ENCODE measurements at regions not wholly inside any gene's neighbourhood (a gene's known extent, or its start where the extent isn't known, plus 50 kb on each side); places are given as distances from the start of the nearest gene placed in this dataset.

DNA sequence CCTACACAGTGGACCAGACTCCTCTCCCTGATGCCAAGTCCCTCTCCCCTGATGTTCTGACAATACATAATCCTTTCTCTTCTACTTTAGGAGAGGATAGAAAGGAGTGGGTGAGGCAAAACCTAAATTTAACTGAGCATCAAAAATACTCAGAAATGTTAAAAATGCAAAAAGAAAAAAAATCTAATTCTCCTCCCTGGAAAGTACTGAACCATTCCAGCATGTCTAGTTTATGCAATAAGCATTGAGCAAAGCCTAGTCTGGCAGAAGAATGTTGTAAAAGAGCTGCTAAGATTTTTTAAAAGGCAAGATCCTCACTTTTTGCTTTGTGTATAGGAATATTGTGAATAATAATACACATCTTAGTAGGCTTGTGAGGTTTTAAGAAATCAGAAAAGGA lies 116.6 kb upstream of the STXBP5 start:
- DNase-seq: no peak

DNA sequence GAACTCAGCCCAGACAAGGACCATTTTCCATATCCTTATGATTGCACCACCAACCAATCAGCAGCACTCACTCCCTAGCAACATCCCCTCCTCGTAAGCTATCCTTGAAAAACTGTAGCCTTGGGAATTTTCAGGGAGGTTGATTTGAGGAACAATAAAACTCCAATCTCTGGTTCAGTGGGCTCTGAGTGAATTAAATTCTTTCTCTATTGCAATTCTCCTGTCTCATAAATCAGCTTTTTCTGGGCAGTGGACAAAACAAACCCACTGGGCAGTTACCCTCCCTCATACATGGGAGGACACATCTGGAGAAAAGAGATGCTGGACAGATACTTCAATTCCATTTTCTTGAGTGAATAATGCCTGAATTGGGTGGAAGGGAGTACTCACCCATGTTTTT lies 115.4 kb upstream of the STXBP5 start:
- DNase-seq: no peak

DNA sequence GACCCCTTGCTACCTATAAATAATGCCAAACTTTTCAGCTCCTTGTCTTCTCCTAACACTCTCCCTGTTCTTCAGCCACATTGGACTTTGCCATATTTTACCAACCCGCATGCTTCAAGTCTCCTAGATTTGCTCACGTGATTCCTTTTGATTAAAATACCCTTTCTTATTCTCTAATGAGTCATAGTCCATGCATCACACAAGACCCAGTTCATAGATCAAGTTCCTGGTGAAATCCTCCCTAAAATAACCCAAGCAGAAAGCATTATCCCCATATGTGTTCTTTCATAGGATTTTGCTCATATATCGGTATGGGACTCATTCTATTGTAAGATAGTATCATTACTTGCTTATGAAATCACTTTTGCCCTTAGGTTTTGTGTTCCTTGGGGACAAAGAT lies 108.9 kb upstream of the STXBP5 start:
- no peak for DNase-seq

DNA sequence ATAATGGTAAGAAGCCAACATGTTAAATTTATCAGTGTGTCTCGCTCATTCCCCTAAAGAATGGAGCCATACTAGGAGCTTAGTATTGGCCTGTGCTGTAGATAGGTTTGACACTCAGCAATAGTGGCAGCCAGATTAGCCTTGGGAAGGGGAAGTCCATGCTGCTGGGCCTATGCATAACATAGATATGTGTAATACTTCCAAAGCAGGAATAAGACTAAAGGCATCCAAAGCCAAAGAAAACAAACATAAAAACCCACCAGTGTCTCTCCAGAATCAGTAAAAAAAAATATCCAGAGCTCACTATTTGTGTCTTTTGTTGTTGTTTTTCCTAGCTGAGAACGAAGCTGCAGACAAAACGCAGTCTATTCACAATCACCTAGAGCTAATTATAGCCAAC lies 104.2 kb upstream of the STXBP5 start:
- DNase-seq: no peak

DNA sequence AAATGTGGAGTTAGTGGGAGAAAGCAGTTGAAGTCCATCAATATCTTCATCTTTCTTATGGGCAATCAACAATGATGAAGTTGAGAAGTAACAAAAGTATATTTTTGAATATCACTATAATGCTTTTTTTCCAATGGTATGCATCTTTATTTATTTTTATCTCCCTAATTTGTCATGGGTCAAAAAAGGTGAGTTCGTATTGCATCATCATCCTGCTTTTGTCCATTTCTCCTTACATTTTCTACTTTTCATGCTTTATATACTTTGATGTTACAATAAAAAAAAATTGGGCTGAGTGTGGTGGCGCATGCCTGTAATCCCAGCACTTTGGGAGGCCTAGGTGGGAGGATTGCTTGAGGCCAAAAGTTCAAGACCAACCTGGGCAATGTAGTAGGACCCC lies 101.2 kb upstream of the STXBP5 start:
- DNase-seq: no peak

DNA sequence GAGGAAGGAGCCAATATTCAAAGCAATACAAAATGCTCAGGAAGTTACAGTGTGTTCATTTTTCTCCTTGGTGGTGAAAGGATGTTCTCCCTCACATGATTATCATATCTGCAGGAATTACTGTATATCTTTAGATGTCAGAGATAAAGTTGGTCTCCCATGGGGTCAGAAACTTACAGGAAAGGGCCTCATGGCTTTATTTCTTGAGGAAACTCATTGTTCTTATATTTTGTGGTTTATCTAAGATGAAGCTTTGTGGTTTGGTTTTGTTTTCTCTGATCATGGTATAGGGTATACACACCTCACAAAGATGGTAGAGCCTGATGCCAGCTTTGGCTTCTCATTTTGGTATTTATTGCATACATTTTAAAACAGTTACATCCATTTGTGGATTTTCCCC lies 100.5 kb upstream of the STXBP5 start:
- no peak for DNase-seq

DNA sequence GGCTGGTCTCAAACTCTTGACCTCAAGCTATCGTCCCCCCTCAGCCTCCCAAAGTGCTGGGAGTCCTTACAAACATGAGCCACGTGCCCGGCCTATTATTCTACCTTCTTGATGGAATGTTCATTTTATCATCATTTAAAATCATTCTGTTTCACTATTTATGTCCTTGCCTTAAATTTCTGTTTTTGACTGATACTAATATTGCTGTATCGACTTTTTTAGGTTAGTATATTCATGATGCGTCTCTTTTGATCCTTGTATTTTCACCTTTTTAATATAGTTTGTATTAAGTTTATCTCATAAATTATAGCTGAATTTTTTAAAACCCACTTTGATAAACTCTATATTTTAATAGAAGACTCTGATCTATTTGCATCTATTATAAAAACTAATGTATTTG lies 98.4 kb upstream of the STXBP5 start:
- DNase-seq: no peak

DNA sequence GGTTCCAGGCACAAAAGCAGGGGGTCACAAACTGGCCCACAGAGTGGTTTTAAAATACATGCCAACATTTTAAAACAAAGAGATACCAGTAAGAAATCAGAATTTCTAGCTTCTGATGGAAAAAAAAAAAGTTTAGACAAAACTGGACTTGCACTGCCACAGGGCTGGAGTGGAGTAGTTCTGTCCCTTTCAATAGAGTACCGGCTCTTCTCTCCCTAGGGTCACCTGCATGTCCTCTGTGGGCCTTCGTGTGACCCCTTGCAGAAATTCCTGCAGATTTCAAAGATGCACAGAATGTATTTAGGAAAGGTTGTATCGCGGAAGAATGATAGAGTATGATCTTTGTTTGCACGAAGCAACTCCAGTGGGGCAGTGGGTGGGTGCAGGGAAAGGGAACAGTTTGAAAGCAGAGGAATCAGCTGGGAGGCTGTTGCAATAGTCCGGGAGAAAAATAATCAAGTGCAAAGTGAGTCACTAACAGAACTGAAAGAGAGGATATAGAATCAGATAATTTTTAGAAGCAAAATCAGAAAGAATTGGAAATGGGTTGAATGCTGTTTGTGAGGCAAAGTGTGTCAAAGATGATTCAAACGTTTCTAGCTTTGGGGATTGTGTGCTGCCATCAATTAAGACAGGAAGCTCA lies 97.3 kb upstream of the STXBP5 start:
- no peak for DNase-seq

DNA sequence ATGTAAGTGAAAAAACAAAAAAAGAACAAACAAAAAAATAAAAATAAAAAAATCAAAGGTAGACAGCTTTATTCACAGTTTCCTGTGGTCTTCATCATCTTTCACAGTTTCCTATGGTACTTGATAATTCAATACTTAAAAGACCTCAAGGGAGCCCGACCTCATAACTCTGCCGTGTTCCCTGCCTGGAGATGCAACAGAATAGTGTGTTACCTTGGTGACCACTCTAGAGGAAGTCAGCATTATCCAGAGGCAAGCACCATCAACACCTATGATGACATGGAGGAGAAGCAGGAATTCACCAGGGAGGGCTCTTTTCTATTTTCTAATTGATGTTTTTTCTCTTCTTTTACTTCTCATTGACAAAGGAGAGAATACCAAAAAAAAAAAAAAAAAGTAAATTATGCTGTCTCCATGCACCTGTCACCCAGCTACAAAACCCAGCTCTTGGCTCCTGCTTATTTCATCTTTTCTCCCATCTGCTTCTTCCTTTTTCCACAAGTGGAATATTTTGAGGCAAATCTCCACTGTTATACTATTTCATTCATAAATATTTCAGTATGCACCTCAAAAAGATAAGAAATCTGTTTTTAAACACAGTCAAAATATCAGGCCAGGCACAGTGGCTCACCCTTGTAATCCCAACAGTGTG lies 95.8 kb upstream of the STXBP5 start:
- no peak for DNase-seq

DNA sequence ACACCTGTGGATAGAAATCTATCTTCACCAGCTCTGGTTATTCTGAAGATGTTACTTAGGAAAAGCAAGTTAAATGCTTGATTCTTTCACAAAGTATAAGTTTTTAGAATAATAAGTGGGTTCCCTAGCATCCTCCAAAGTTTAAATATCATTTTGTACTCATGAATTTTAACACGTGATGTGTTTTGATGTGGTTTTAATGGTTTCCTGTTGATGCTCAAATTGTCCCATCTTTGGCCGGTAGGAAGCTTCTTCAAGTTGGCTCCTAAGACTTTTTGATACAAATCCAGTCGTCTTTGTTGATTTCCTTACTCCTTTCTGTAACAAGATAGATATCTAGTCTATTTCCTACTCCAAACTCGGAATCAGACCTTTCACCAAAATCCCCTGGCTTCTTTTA lies 94.5 kb upstream of the STXBP5 start:
- DNase-seq: no peak

DNA sequence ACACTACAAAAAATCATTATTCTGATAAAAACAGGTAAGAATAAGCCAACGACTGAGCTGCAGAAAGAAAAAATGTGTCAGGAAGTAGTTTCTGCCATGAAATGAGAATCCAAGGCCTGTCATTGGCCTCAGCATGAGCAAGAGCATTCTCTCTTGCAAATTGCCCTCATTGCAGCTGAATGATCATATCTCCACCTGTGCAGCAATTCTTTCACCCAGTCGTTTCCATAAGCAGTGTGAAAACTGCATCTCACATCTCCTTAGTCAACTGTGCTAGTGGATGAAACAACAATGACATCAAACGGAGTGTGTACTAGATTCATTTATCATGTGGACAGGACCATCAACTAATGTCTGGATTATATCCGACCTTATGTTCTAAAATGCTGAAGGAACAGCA lies 88.2 kb upstream of the STXBP5 start:
- no peak for DNase-seq

DNA sequence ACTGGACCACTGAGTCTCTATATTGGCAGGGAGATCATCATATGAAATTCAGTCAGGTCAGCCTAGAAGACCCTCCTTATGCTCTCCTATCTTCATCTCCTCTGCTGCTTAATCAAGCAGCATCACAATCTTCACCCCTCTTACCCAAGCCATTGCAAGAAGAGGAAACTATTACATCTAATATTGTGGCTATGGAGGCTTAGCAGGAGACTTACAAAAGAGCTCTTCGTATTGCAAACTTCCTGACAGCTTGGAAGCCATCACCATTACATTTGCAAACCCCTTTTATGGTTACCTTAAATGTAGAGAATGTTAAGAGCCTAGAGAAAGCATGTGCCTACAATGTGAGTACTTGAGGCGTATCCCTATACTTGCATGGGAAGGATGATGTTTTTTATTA lies 87.2 kb upstream of the STXBP5 start:
- DNase-seq: no peak

DNA sequence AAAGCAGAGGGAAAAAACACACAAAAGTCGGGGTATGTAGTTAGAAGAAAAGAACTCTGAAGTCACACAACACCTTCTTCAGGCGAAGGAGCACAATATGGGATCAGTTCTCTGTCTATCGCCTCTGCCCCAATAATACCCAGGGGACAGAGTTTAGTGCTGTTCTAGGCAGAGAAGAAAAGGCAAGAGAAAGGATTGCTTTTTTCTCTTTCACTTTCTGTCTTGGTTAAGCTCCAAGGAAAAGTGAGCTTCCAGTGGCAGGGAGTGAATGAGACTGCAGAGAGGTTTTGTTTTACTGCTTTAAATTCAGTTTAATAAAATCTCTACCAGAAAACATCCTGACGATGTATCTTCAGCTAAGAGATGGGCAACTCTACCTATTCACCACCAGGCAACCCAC lies 86.6 kb upstream of the STXBP5 start:
- no peak for DNase-seq

DNA sequence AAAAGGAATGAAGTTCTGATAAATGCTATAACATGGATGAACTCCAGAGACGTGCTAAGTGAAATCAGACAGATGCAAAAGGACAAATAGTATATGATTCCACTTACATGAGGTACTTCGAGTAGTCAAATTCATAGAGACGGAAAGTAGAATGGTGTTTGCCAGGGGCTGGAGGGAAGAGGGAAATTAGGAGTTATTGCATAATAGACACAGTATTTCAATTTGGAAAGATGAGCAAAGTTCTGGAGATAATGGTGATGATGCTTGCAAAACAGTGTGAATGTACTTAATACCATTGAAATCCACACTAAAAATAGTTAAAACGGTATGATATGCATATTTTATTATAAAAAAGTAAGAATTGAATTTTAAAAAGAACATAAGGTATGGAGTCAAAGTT lies 84.9 kb upstream of the STXBP5 start:
- no peak for DNase-seq

DNA sequence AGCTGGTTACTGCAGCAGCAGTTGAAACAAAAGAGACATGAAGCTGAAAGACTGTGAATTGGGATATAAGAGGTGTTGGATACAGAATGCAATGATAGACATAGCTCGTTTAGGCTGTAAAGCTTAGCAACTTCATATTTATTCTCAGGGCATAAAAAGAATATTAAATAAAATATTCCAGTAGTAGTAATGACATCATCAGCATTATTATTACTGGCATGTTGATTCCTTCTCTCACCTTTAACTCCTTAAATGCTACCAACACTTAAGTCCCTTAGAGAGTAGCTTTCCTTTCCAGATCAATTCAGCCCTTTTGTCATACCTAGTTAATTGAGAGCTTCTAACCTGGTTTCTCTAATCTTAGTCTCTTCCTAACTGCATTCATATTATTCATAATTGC lies 81.4 kb upstream of the STXBP5 start:
- no peak for DNase-seq

DNA sequence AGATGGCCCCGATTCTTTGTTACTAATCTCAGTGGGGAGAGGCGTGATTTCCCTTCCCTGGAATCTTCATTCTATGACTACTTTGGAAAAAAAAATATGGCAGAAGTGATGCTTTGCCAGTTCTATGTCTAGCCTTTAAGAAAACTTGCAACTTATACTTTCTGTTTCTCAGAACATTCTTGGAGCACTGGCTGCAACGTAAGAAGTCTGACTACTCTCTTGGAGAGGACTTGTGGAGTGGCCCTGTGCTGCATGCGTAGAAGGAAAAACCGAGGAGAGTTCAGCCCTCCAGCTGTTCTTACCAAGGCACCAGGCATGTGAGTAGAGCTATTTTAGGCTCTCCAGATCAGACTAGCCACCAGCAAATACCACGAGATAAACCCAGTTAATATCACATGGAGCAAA lies 77.6 kb upstream of the STXBP5 start:
- DNase-seq: no peak

DNA sequence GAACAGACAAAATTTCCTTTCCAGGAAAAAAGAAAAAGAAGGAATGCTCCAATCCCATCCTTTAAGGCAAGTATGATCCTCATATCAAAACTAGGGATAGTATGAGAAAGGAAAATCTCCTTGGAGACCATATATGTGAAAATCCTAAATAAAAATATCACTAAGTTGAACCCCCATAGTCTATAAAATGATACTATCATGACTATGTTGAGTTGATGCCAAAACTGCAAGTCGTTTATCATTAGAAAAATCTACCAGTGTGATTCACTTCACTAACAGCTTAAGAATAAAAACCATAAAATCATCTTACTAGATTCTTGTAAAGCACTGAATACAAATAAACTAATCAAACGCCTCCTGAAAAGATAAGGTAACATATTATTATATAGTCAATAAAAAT lies 76.6 kb upstream of the STXBP5 start:
- DNase-seq: no peak

DNA sequence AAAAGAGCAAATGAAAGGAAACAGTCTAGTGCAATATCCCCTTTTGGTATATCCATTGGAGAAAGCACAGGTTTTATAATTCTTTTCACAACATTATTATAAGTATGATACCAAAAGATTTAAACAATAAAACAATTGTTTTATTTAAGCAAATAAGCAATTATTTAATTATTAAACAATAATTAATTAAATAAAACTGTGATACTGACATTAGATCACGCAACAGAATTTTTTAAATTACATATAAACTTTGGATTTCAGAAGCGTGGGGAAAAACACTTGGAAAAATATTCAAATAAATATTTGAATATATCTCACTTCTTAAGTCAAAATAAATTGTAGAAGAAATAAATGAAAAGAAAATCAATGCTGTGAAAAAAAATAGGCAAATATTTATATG lies 76.2 kb upstream of the STXBP5 start:
- no peak for DNase-seq

DNA sequence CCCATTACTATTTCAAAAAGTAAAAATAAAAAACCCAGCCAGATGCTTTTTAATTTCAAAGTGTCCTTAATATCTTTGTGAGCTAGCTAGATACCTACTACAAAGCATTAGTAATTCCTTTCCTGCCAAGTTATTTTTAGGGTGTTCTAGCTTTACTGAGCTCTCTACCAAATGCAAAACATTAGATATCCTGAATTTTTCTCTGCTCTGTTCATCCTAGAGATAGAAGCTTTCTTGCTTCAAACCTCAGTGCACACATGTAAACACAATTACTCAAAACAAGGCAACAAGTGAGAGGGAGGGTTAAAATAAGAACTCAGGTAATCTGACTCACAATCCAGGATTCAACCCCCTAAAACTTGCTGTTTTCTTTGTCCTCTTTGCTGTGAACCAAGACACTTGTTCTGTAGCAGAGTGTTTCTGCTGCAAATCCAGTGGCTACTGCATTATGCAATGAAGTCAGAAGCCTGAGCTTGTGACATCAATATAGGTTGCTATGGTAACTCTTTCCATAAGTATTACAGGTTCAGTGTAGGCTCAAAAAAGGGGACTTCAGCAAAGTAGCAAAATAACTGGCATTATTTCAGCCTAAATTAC lies 72.6 kb upstream of the STXBP5 start:
- DNase-seq: no peak

DNA sequence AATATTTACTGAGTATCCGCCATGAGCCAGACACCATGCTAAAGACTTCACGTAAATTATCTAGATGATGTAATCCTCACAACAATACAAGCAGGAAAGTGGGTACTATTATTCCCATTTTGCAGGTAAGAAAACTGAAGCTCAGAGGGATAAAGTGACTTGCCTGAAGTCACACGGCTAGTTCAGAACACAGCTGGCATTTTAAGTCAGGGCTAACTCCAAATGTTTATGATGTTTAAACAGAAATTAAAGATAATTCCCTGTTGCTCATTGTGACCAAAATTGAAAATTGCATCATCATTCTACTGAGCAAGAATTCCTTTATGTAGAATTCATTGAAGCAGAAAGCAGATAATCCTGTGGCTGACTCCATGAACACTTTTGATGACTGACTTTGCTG lies 71.3 kb upstream of the STXBP5 start:
- no peak for DNase-seq

DNA sequence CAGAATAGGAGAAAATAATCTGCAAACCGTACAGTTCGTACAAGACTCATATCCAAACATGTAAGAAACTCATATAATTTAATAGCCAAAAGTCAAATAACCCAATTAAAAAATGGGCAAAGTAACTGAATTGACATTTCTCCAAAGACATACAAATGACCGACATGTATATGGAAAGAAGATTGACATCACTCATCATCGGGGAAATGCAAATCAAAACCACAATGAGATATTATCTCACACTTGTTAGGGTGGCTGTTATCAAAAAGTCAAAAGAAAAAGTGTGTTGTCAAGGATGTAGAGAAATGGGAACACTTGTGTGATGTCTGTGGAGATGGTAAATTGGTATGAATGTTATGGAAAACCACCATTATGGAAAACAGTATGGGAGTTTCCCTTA lies 70.5 kb upstream of the STXBP5 start:
- DNase-seq: no peak

DNA sequence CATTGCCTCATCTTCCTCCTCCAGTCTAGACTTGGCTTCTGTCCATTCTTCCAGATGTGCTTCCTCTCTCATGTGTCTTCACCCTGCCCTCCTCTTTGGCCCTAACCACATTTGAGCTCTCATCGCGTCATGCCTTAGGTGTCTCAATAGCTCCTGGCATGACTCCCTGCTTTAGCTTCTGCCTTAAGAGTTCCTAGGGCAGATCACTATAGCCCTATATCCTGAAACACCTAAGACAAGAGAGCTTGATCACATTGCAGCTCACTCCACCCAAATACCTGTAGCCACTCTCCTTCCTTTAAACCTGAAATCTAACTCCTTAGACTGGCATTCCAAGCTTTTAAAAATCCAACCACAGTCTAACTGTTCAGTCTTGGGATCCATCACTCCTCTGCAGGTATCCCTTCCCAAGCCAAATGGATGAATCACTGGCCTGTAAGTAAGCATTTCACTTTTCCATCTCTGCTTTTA lies 69.0 kb upstream of the STXBP5 start:
- no peak for DNase-seq

DNA sequence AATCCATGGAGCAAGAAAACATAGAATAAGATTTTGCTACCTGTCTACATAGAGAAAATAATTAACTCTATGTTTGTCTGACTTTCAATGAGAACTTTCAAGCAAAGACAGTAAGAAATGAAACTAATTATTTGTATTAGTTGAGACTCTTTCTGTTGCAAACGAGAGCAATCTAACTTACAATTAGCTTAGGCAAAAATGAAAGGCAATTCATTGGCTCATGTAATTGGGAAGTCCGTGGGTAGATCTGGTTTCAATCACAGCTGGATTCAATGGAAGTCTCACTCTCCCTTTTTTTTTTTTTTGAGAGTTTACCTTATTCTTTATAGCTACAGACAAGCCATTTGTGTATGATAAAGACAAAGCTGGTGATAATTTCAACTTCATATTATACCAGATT lies 68.2 kb upstream of the STXBP5 start:
- DNase-seq: no peak

DNA sequence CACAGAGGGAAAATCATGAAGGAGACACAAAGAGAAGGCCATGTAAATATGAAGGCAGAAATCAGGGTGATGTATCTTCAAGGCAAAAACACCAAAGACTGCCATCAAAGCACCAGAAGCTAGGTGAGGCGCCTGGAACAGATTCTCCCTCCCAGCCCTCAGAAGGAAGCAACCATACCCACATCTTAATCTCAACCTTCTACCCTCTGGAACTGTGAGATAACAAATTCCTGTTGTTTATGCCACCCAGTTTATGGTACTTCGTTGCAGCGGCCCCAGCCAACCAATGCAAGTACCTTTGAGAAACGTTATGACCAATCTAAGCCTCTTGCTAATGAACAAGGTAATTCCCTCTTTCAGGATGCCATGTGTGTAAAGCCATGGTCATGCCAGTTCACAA lies 66.2 kb upstream of the STXBP5 start:
- DNase-seq: no peak

DNA sequence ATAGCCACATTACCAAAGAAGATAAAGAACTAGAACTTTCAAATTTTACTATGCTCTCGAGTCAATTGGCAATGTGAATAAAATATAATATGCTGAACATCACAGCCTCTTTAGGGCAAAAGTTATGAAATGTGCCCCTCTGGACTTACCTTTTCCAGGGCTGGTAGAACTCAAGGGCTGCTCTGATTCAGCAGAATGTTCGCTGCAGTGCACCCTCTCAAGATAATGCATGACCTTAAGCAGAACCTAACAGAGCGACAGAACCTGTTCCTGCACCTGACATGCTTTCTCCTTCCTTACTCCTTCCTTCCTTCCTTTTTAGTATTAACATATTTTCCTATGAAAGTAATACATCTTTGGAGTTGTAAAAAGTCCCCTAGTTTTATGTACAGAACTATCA lies 65.4 kb upstream of the STXBP5 start:
- DNase-seq: no peak

Data from right forelimb (tissue), 1 donor.